Spleen (tissue), 7 donors: ENCODE measurements at regions not wholly inside any gene's neighbourhood (a gene's known extent, or its start where the extent isn't known, plus 50 kb on each side); places are given as distances from the start of the nearest gene placed in this dataset.

Experiments used
- CTCF ChIP-seq, 11 experiments: fragments of 200-600 bp in 7 of 11; fragments of 450-650 bp in 4 of 11; sonication (generic) in 4 of 11; IDR thresholded peaks in 8 of 11; conservative IDR thresholded peaks in 3 of 11; 1 replicate in 7 of 11; 2 replicates in 4 of 11; pipeline versions ENCODE4 v1.4.0 to v1.8.0; 2016 to 2021; ENCODE audit warnings: antibody characterized with exemption in 11 of 11, inconsistent platforms in 4 of 11, mild to moderate bottlenecking in 1 of 11
- POLR2AphosphoS5 ChIP-seq, 3 donors: sonication (generic); formaldehyde crosslinking; IDR thresholded peaks; one replicate each; pipeline ENCODE4 v1.5.1; 2017; ENCODE audit warnings: antibody characterized with exemption in 3 of 3
- donor health status: DM: no; HTN: no; CAD: no; lungs with moderate emphysema.
- donor health status: DM: no; HTN: no; CAD: no.
- donor health status: DM: no; HTN: no; CAD: no.

GRCh38 chr10:32140403-32140802, 84.2 kb upstream of the KIF5B start:
- TF ChIP-seq POLR2AphosphoS5 (IDR thresholded peaks at IDR 0.05) = no peak
- TF ChIP-seq CTCF (IDR thresholded peaks at IDR 0.05 in 8 of 11, conservative IDR thresholded peaks at IDR 0.05 in 3 of 11) = no peak
